Left lung (tissue), 4 donors: ENCODE measurements at regions not wholly inside any gene's neighbourhood (a gene's known extent, or its start where the extent isn't known, plus 50 kb on each side); places are given as distances from the start of the nearest gene placed in this dataset.

ENCODE experiments used
- ATAC-seq: fragments of 200-7000 bp; cut with Tn5 transposase; one replicate; pipeline ENCODE4 v1.9.1; 2020; ENCODE audit warnings: moderate library complexity
- DNase-seq, 4 donors: peaks; one replicate each; pipeline ENCODE4 v3.0.0-alpha.2; 2013 to 2020
- H3K27ac ChIP-seq, 2 donors: fragments of 200-600 bp; sonication (generic) in 1 of 2; one replicate each; pipeline versions ENCODE4 v1.5.0 to v1.8.0; 2020 to 2021
- H3K27me3 ChIP-seq, 2 donors: fragments of 200-600 bp; sonication (generic) in 1 of 2; one replicate each; pipeline versions ENCODE4 v1.5.0 to v1.8.0; 2020 to 2021
- H3K36me3 ChIP-seq, 2 donors: fragments of 200-600 bp; sonication (generic) in 1 of 2; one replicate each; pipeline versions ENCODE4 v1.5.0 to v1.8.0; 2020 to 2021
- H3K4me1 ChIP-seq, 2 donors: fragments of 200-600 bp; one replicate each; pipeline ENCODE4 v1.8.0; 2021
- H3K4me3 ChIP-seq, 2 donors: fragments of 200-600 bp; sonication (generic) in 1 of 2; one replicate each; pipeline versions ENCODE4 v1.5.0 to v1.8.0; 2020 to 2021; ENCODE audit warnings: mild to moderate bottlenecking in 1 of 2
- H3K9me3 ChIP-seq, 2 donors: fragments of 200-600 bp; sonication (generic) in 1 of 2; one replicate each; pipeline versions ENCODE4 v1.5.0 to v1.8.0; 2020 to 2021
- CTCF ChIP-seq, 2 donors: fragments of 200-600 bp; sonication (generic) in 1 of 2; IDR thresholded peaks; one replicate each; pipeline versions ENCODE4 v1.5.0 to v1.8.0; 2021; ENCODE audit warnings: antibody characterized with exemption in 2 of 2
- intact Hi-C, 2 donors: fragments of 100-400 bp; cut with DNase I; formaldehyde crosslinking; loops; one replicate each; pipeline versions ENCODE4 v1.11.2 to v1.14.2; 2022
- donor health status: DM: no; HTN: yes; CAD: no.
- donor health status: DM: no; HTN: no; CAD: no.

GRCh38 chr13:21901811-21902708, 231.2 kb downstream of the FGF9 start:
- Histone ChIP-seq H3K4me1 (no peaks in the 10 kb centered on the region), H3K9me3 (no peaks in the 10 kb centered on the region), H3K4me3 (no peak overlapping the region), H3K27ac (no peak overlapping the region), H3K36me3 (no peaks in the 10 kb centered on the region), H3K27me3 (no peaks in the 10 kb centered on the region)
- no peak for TF ChIP-seq CTCF (IDR thresholded peaks at IDR 0.05)
- DNase-seq (peak in 2 of 4 donors; percentile 67 to 79), ATAC-seq (peak; percentile 72)
- intact Hi-C loops = no loop called here

- DNase-seq = no peak
- ATAC-seq = no peak
- Histone ChIP-seq H3K27me3 (no peaks in the 10 kb centered on the region), H3K4me3 (no peak overlapping the region), H3K9me3 (no peaks in the 10 kb centered on the region), H3K4me1 (no peaks in the 10 kb centered on the region), H3K27ac (no peak overlapping the region), H3K36me3 (no peaks in the 10 kb centered on the region)
- intact Hi-C loops = no loop called here
- no peak for TF ChIP-seq CTCF (IDR thresholded peaks at IDR 0.05)
Observed at GRCh38 chr13:21902709-21903098, 231.8 kb downstream of the FGF9 start.

- H3K4me3 ChIP-seq = no peak overlapping the region
- H3K4me1 ChIP-seq = no peaks in the 10 kb centered on the region
- no peak for TF ChIP-seq CTCF (IDR thresholded peaks at IDR 0.05)
- H3K9me3 ChIP-seq = no peaks in the 10 kb centered on the region
- intact Hi-C loops = no loop called here
- ATAC-seq (no peak), DNase-seq (no peak)
- no peak overlapping the region for H3K27ac ChIP-seq
- no peaks in the 10 kb centered on the region for H3K27me3 ChIP-seq
- no peaks in the 10 kb centered on the region for H3K36me3 ChIP-seq
Observed at GRCh38 chr13:21905486-21905885, 234.6 kb downstream of the FGF9 start.

- H3K27me3 ChIP-seq = no peaks in the 10 kb centered on the region
- no peak for ATAC-seq
Observed at GRCh38 chr13:21909331-21909730, 238.5 kb downstream of the FGF9 start.

More at GRCh38 chr13:21909331-21909730, 238.5 kb downstream of the FGF9 start:
- no peak overlapping the region for H3K4me3 ChIP-seq
- H3K9me3 ChIP-seq = no peaks in the 10 kb centered on the region
- H3K36me3 ChIP-seq = no peaks in the 10 kb centered on the region
- no peaks in the 10 kb centered on the region for H3K4me1 ChIP-seq
- intact Hi-C loops = no loop called here
- DNase-seq = no peak
- no peak for TF ChIP-seq CTCF (IDR thresholded peaks at IDR 0.05)
- no peak overlapping the region for H3K27ac ChIP-seq
